Activated naive CD4-positive, alpha-beta T cell treated with anti-CD3 and anti-CD28 coated beads, Interleukin-2, amount 50 U/mL, for 16 hours (primary cell): ENCODE measurements at regions not wholly inside any gene's neighbourhood (a gene's known extent, or its start where the extent isn't known, plus 50 kb on each side); places are given as distances from the start of the nearest gene placed in this dataset.

ENCODE experiments used
- DNase-seq: peaks from one replicate; pipeline ENCODE4 v3.0.0-alpha.2; 2020

- no peak for DNase-seq
Observed at GRCh38 chr17:5821803-5822202, 237.5 kb upstream of the NLRP1 start.

GRCh38 chr17:5822281-5823060 is 238.2 kb upstream of the NLRP1 start:
- DNase-seq = no peak

- DNase-seq = no peak
Observed at GRCh38 chr17:5823219-5823618, 238.9 kb upstream of the NLRP1 start.

- no peak for DNase-seq
Observed at GRCh38 chr17:5825717-5826330, 241.5 kb upstream of the NLRP1 start.

GRCh38 chr17:5826384-5826783 is 242.1 kb upstream of the NLRP1 start:
- no peak for DNase-seq

GRCh38 chr17:5830921-5831320 is 239.3 kb upstream of the WSCD1 start:
- no peak for DNase-seq

- DNase-seq = no peak
Observed at GRCh38 chr17:5832886-5833285, 237.3 kb upstream of the WSCD1 start.

- DNase-seq = no peak
Observed at GRCh38 chr17:5837055-5837491, 233.1 kb upstream of the WSCD1 start.

- no peak for DNase-seq
Observed at GRCh38 chr17:5838661-5839300, 231.4 kb upstream of the WSCD1 start.

- DNase-seq = no peak
Observed at GRCh38 chr17:5840811-5841446, 229.2 kb upstream of the WSCD1 start.

GRCh38 chr17:5841862-5842261 is 228.3 kb upstream of the WSCD1 start:
- no peak for DNase-seq

- DNase-seq = no peak
Observed at GRCh38 chr17:5843366-5844026, 226.7 kb upstream of the WSCD1 start.

GRCh38 chr17:5846001-5846400 is 224.2 kb upstream of the WSCD1 start:
- DNase-seq = no peak

GRCh38 chr17:5854871-5855554 is 215.2 kb upstream of the WSCD1 start:
- no peak for DNase-seq

- no peak for DNase-seq
Observed at GRCh38 chr17:5861246-5861645, 208.9 kb upstream of the WSCD1 start.

- DNase-seq = no peak
Observed at GRCh38 chr17:5861854-5862253, 208.3 kb upstream of the WSCD1 start.

- DNase-seq = no peak
Observed at GRCh38 chr17:5862395-5862794, 207.8 kb upstream of the WSCD1 start.

- DNase-seq = no peak
Observed at GRCh38 chr17:5864741-5865657, 205.2 kb upstream of the WSCD1 start.

GRCh38 chr17:5866978-5867377 is 203.2 kb upstream of the WSCD1 start:
- DNase-seq = no peak

- DNase-seq = no peak
Observed at GRCh38 chr17:5869041-5869745, 201.0 kb upstream of the WSCD1 start.
